WI38 (cell line): ENCODE measurements at regions not wholly inside any gene's neighbourhood (a gene's known extent, or its start where the extent isn't known, plus 50 kb on each side); places are given as distances from the start of the nearest gene placed in this dataset.
"Not testable (repeated sequence)": the region's sequence is repeated elsewhere in the genome, so short reads cannot be mapped to it uniquely, and the experiment has no call there.

Experiments
- H3K4me3 ChIP-seq: 2 replicates; pipeline ENCODE4 v1.5.1; 2011; ENCODE audit warnings: low read depth, mild to moderate bottlenecking, control low read depth, low read length
- CTCF ChIP-seq: IDR thresholded peaks from 2 replicates; pipeline ENCODE4 v1.5.1; 2012; ENCODE audit warnings: low read depth, mild to moderate bottlenecking, control low read depth, low read length

- TF ChIP-seq CTCF = no peak
- no peak overlapping the region for H3K4me3 ChIP-seq
These were observed 1220.6 kb upstream of the CDH2 start for GRCh38 chr18:29397536-29397935.

- no peak overlapping the region for H3K4me3 ChIP-seq
- TF ChIP-seq CTCF = no peak
These were observed 1206.7 kb upstream of the CDH2 start for GRCh38 chr18:29383311-29384273.

- TF ChIP-seq CTCF = no peak
- no peak overlapping the region for H3K4me3 ChIP-seq
These were observed 1201.8 kb upstream of the CDH2 start for GRCh38 chr18:29378651-29379136.

- H3K4me3 ChIP-seq = no peak overlapping the region
- TF ChIP-seq CTCF = no peak
These were observed 1200.4 kb upstream of the CDH2 start for GRCh38 chr18:29377346-29377745.

GRCh38 chr18:29373000-29373399, 1196.1 kb upstream of the CDH2 start:
- no peak for TF ChIP-seq CTCF

GRCh38 chr18:29361843-29362242, 1184.9 kb upstream of the CDH2 start:
- TF ChIP-seq CTCF = no peak
- no peak overlapping the region for H3K4me3 ChIP-seq

More at GRCh38 chr18:29373000-29373399, 1196.1 kb upstream of the CDH2 start:
- H3K4me3 ChIP-seq = no peak overlapping the region

- not testable (repeated sequence) for H3K4me3 ChIP-seq
These were observed 1183.7 kb upstream of the CDH2 start for GRCh38 chr18:29360659-29361058.

GRCh38 chr18:29359222-29359621, 1182.3 kb upstream of the CDH2 start:
- not testable (repeated sequence) for H3K4me3 ChIP-seq
